DMS53 treated with DMSO at 0.1 percent for 48 hours (cell line): ENCODE measurements at regions not wholly inside any gene's neighbourhood (a gene's known extent, or its start where the extent isn't known, plus 50 kb on each side); places are given as distances from the start of the nearest gene placed in this dataset.
"Not testable (repeated sequence)": the region's sequence is repeated elsewhere in the genome, so short reads cannot be mapped to it uniquely, and the experiment has no call there.

Experiments used
- DNase-seq: peaks from one replicate; lab custom pipeline; 2025; ENCODE audit not compliant: unreplicated experiment; lab: John Stamatoyannopoulos, UW

- no peak for DNase-seq
Measured at GRCh38 chr5:79924936-79925893, 65.8 kb downstream of the MTX3 start.

- no peak for DNase-seq
Measured at GRCh38 chr5:79923431-79923830, 67.6 kb downstream of the MTX3 start.

- no peak for DNase-seq
Measured at GRCh38 chr5:79922626-79923025, 68.4 kb downstream of the MTX3 start.

GRCh38 chr5:79907452-79907851, 83.6 kb downstream of the MTX3 start:
- not testable (repeated sequence) for DNase-seq

GRCh38 chr5:79902571-79902970, 88.5 kb downstream of the MTX3 start:
- DNase-seq = not testable (repeated sequence)

GRCh38 chr5:79901631-79902030, 89.4 kb downstream of the MTX3 start:
- DNase-seq = no peak

GRCh38 chr5:79898611-79899010, 92.5 kb downstream of the MTX3 start:
- no peak for DNase-seq

GRCh38 chr5:79893976-79894375, 97.1 kb downstream of the MTX3 start:
- no peak for DNase-seq

- DNase-seq = no peak
Measured at GRCh38 chr5:79893485-79893884, 97.6 kb downstream of the MTX3 start.

- no peak for DNase-seq
Measured at GRCh38 chr5:79890930-79891249, 100.2 kb downstream of the MTX3 start.

- DNase-seq = no peak
Measured at GRCh38 chr5:79890119-79890929, 100.7 kb downstream of the MTX3 start.

GRCh38 chr5:79888643-79889042, 102.4 kb downstream of the MTX3 start:
- DNase-seq = no peak

GRCh38 chr5:79886925-79887655, 104.0 kb downstream of the MTX3 start:
- DNase-seq = no peak

- peak; percentile 13 for DNase-seq
Measured at GRCh38 chr5:79886456-79886855, 104.6 kb downstream of the MTX3 start.

GRCh38 chr5:79879880-79880279, 111.2 kb downstream of the MTX3 start:
- not testable (repeated sequence) for DNase-seq

- no peak for DNase-seq
Measured at GRCh38 chr5:79878721-79879336, 112.2 kb downstream of the MTX3 start.

GRCh38 chr5:79878136-79878679, 112.9 kb downstream of the MTX3 start:
- DNase-seq = no peak

- DNase-seq = no peak
Measured at GRCh38 chr5:79876456-79876855, 114.6 kb downstream of the MTX3 start.

GRCh38 chr5:79875230-79875629, 115.8 kb downstream of the MTX3 start:
- no peak for DNase-seq

- no peak for DNase-seq
Measured at GRCh38 chr5:79873187-79873586, 117.9 kb downstream of the MTX3 start.

- no peak for DNase-seq
Measured at GRCh38 chr5:79872291-79872690, 118.8 kb downstream of the MTX3 start.
